Transverse colon (tissue), 4 donors: ENCODE measurements at regions not wholly inside any gene's neighbourhood (a gene's known extent, or its start where the extent isn't known, plus 50 kb on each side); places are given as distances from the start of the nearest gene placed in this dataset.

Source experiments
- DNase-seq: peaks from one replicate; pipeline ENCODE4 v3.0.0-alpha.2; 2019
- H3K27ac ChIP-seq, 4 donors: fragments of 200-600 bp; sonication (generic); 2 replicates each; pipeline ENCODE4 v1.5.1; 2016 to 2018; ENCODE audit warnings: inconsistent platforms in 4 of 4
- H3K27me3 ChIP-seq: fragments of 200-600 bp; sonication (generic); 2 replicates; pipeline ENCODE4 v1.5.1; 2017; ENCODE audit warnings: inconsistent platforms
- H3K36me3 ChIP-seq, 4 donors: fragments of 200-600 bp; sonication (generic); 2 replicates each; pipeline ENCODE4 v1.5.1; 2017 to 2019; ENCODE audit warnings: inconsistent platforms in 4 of 4
- H3K4me1 ChIP-seq, 4 donors: fragments of 200-600 bp; sonication (generic); 2 replicates each; pipeline ENCODE4 v1.5.1; 2017 to 2020; ENCODE audit warnings: inconsistent platforms in 4 of 4
- H3K4me3 ChIP-seq, 4 donors: fragments of 200-600 bp; sonication (generic); 1 replicate in 1 of 4; 2 replicates in 3 of 4; pipeline versions ENCODE4 v1.5.1 to v1.6.1; 2017 to 2019; ENCODE audit warnings: inconsistent platforms in 4 of 4
- H3K9me3 ChIP-seq, 2 donors: fragments of 200-600 bp; sonication (generic); 2 replicates each; pipeline ENCODE4 v1.5.1; 2017 to 2019; ENCODE audit warnings: inconsistent platforms in 2 of 2
- CTCF ChIP-seq, 5 experiments: fragments of 200-600 bp in 3 of 5; fragments of 450-650 bp in 2 of 5; sonication (generic) in 3 of 5; IDR thresholded peaks; 1 replicate in 2 of 5; 2 replicates in 3 of 5; pipeline ENCODE4 v1.5.1; 2016 to 2017; ENCODE audit warnings: antibody characterized with exemption in 5 of 5, inconsistent platforms in 3 of 5, mild to moderate bottlenecking in 2 of 5, moderate library complexity in 1 of 5
- EP300 ChIP-seq: sonication (generic); formaldehyde crosslinking; IDR thresholded peaks from one replicate; pipeline ENCODE4 v1.6.1; 2017; ENCODE audit warnings: antibody characterized with exemption, low read depth
- POLR2A ChIP-seq: fragments of 450-650 bp; IDR thresholded peaks from one replicate; pipeline ENCODE4 v1.6.1; 2016; ENCODE audit warnings: antibody characterized with exemption, mild to moderate bottlenecking, moderate library complexity
- POLR2AphosphoS5 ChIP-seq, 3 donors: sonication (generic); formaldehyde crosslinking; IDR thresholded peaks; one replicate each; pipeline ENCODE4 v1.6.1; 2016; ENCODE audit warnings: antibody characterized with exemption in 3 of 3
- WGBS, 2 donors: methylation state at CpG; one replicate each; pipeline ENCODE4 v1.1.5; 2018; ENCODE audit warnings: low coverage in 1 of 2; 5-methylcytosine and 5-hydroxymethylcytosine counted together
- in situ Hi-C, 4 donors: fragments of 200-750 bp; cut with MboI; loops; one replicate each; pipeline versions ENCODE4 v1.15.0 to v1.15.1; 2017; ENCODE audit warnings: low sequenced_read_pairs in 3 of 4, low pct_ligation_motif_present in 1 of 4, low pct_unique_long_range_greater_than_20kb in 1 of 4
- intact Hi-C: fragments of 100-400 bp; cut with DNase I; formaldehyde crosslinking; loops from one replicate; pipeline ENCODE4 v1.15.1; 2023; ENCODE audit warnings: low total_unique reads

GRCh38 chr3:87069021-87069420 is 78.1 kb upstream of the VGLL3 start:
- intact Hi-C loops (no loop called here), in situ Hi-C loops (no loop called here)
- no peaks in the 10 kb centered on the region for H3K9me3 ChIP-seq
- H3K27ac ChIP-seq, result no peak overlapping the region
- H3K4me3 ChIP-seq, result no peak overlapping the region
- H3K4me1 ChIP-seq, result no peaks in the 10 kb centered on the region
- no peaks in the 10 kb centered on the region for H3K36me3 ChIP-seq
- WGBS, 2 donors, result 72 to 76% methylated on average over 3 to 5 of the region's 5 CpGs
- no peaks in the 10 kb centered on the region for H3K27me3 ChIP-seq
- no peak for DNase-seq
- TF ChIP-seq POLR2A (no peak), POLR2AphosphoS5 (IDR thresholded peaks at IDR 0.05) (no peak)

- H3K27me3 ChIP-seq, result no peaks in the 10 kb centered on the region
- DNase-seq, result no peak
- 83% methylated on average over 3 of the region's 3 CpGs for WGBS, 2 donors
- no peaks in the 10 kb centered on the region for H3K9me3 ChIP-seq
- no peaks in the 10 kb centered on the region for H3K36me3 ChIP-seq
- no peak overlapping the region for H3K27ac ChIP-seq
- no peaks in the 10 kb centered on the region for H3K4me1 ChIP-seq
- H3K4me3 ChIP-seq, result no peak overlapping the region
- intact Hi-C loops (no loop called here), in situ Hi-C loops (no loop called here)
- TF ChIP-seq POLR2AphosphoS5 (IDR thresholded peaks at IDR 0.05), result no peak
- no peak for TF ChIP-seq POLR2A
- no peak for TF ChIP-seq EP300
- no peak for TF ChIP-seq CTCF (IDR thresholded peaks at IDR 0.05)
Observed at GRCh38 chr3:87062685-87063084, 71.7 kb upstream of the VGLL3 start.

GRCh38 chr3:87057474-87057873 is 66.5 kb upstream of the VGLL3 start:
- H3K9me3 ChIP-seq, result no peaks in the 10 kb centered on the region
- H3K27ac ChIP-seq, result no peak overlapping the region
- no peaks in the 10 kb centered on the region for H3K36me3 ChIP-seq
- no peak overlapping the region for H3K4me3 ChIP-seq
- no peak for TF ChIP-seq POLR2AphosphoS5 (IDR thresholded peaks at IDR 0.05)
- TF ChIP-seq POLR2A, result no peak
- no peak for TF ChIP-seq CTCF (IDR thresholded peaks at IDR 0.05)
- TF ChIP-seq EP300, result no peak
- WGBS, 2 donors, result 100% methylated on average over 1 of the region's 1 CpG; no CpG with 5 or more reads in 1 of the 2 donors
- H3K27me3 ChIP-seq, result no peaks in the 10 kb centered on the region
- no peak for DNase-seq
- no peaks in the 10 kb centered on the region for H3K4me1 ChIP-seq
- in situ Hi-C loops, result no loop called here
- intact Hi-C loops, result no loop called here

- no peaks in the 10 kb centered on the region for H3K36me3 ChIP-seq
- in situ Hi-C loops, result no loop called here
- H3K9me3 ChIP-seq, result no peaks in the 10 kb centered on the region
- H3K27me3 ChIP-seq, result no peaks in the 10 kb centered on the region
- H3K27ac ChIP-seq, result no peak overlapping the region
- no peak overlapping the region for H3K4me3 ChIP-seq
- DNase-seq, result no peak
- no peak for TF ChIP-seq EP300
- TF ChIP-seq POLR2AphosphoS5 (IDR thresholded peaks at IDR 0.05), result no peak
- no peak for TF ChIP-seq CTCF (IDR thresholded peaks at IDR 0.05)
- TF ChIP-seq POLR2A, result no peak
- intact Hi-C loops, result no loop called here
- H3K4me1 ChIP-seq, result no peaks in the 10 kb centered on the region
Observed at GRCh38 chr3:87053553-87053952, 62.6 kb upstream of the VGLL3 start.

- DNase-seq, result no peak
- Histone ChIP-seq H3K27ac (no peak overlapping the region), H3K9me3 (no peaks in the 10 kb centered on the region), H3K4me1 (no peaks in the 10 kb centered on the region), H3K4me3 (no peak overlapping the region), H3K27me3 (no peaks in the 10 kb centered on the region), H3K36me3 (no peaks in the 10 kb centered on the region)
- TF ChIP-seq POLR2A (no peak), POLR2AphosphoS5 (IDR thresholded peaks at IDR 0.05) (no peak), EP300 (no peak), CTCF (IDR thresholded peaks at IDR 0.05) (no peak)
- in situ Hi-C loops, result no loop called here
- 91 to 92% methylated on average over 10 to 37 of the region's 37 CpGs for WGBS, 2 donors
- intact Hi-C loops, result no loop called here
Observed at GRCh38 chr3:87052499-87053260, 61.7 kb upstream of the VGLL3 start.
